SIG-M5 (cell line): ENCODE measurements at regions not wholly inside any gene's neighbourhood (a gene's known extent, or its start where the extent isn't known, plus 50 kb on each side); places are given as distances from the start of the nearest gene placed in this dataset.
"Not testable (repeated sequence)": the region's sequence is repeated elsewhere in the genome, so short reads cannot be mapped to it uniquely, and the experiment has no call there.

Source experiments
- DNase-seq: peaks from one replicate; lab custom pipeline; 2025; lab: John Stamatoyannopoulos, UW

GRCh38 chr4:3880615-3881120, 114.5 kb downstream of the ADRA2C start:
- no peak for DNase-seq

- DNase-seq = not testable (repeated sequence)
Observed at GRCh38 chr4:3882316-3882885, 116.2 kb downstream of the ADRA2C start.

- not testable (repeated sequence) for DNase-seq
Observed at GRCh38 chr4:3884261-3884660, 118.1 kb downstream of the ADRA2C start.

GRCh38 chr4:3893590-3893989, 127.4 kb downstream of the ADRA2C start:
- not testable (repeated sequence) for DNase-seq

GRCh38 chr4:3894086-3894959, 128.1 kb downstream of the ADRA2C start:
- not testable (repeated sequence) for DNase-seq

- DNase-seq = no peak
Observed at GRCh38 chr4:3896441-3896840, 130.3 kb downstream of the ADRA2C start.

GRCh38 chr4:3896871-3897578, 130.8 kb downstream of the ADRA2C start:
- DNase-seq = not testable (repeated sequence)

GRCh38 chr4:3898098-3898497, 131.9 kb downstream of the ADRA2C start:
- no peak for DNase-seq

GRCh38 chr4:3898928-3899327, 132.7 kb downstream of the ADRA2C start:
- not testable (repeated sequence) for DNase-seq

GRCh38 chr4:3904264-3904955, 138.2 kb downstream of the ADRA2C start:
- DNase-seq = not testable (repeated sequence)

GRCh38 chr4:3909616-3910015, 143.4 kb downstream of the ADRA2C start:
- DNase-seq = not testable (repeated sequence)

GRCh38 chr4:3910161-3910950, 144.2 kb downstream of the ADRA2C start:
- DNase-seq = not testable (repeated sequence)

GRCh38 chr4:3911252-3911856, 145.2 kb downstream of the ADRA2C start:
- no peak for DNase-seq

- DNase-seq = not testable (repeated sequence)
Observed at GRCh38 chr4:3914511-3914910, 148.3 kb downstream of the ADRA2C start.

- DNase-seq = not testable (repeated sequence)
Observed at GRCh38 chr4:3919509-3919908, 153.3 kb downstream of the ADRA2C start.

- not testable (repeated sequence) for DNase-seq
Observed at GRCh38 chr4:3921902-3922301, 155.7 kb downstream of the ADRA2C start.

- not testable (repeated sequence) for DNase-seq
Observed at GRCh38 chr4:3925841-3926240, 159.7 kb downstream of the ADRA2C start.

- not testable (repeated sequence) for DNase-seq
Observed at GRCh38 chr4:3926271-3926670, 160.1 kb downstream of the ADRA2C start.

- DNase-seq = not testable (repeated sequence)
Observed at GRCh38 chr4:3926969-3927755, 161.0 kb downstream of the ADRA2C start.

- not testable (repeated sequence) for DNase-seq
Observed at GRCh38 chr4:3929431-3929830, 163.2 kb downstream of the ADRA2C start.
